ENCODE measurements at regions not wholly inside any gene's neighbourhood (a gene's known extent, or its start where the extent isn't known, plus 50 kb on each side); places are given as distances from the start of the nearest gene placed in this dataset.
"Not testable (repeated sequence)": the region's sequence is repeated elsewhere in the genome, so short reads cannot be mapped to it uniquely, and the experiment has no call there.

DNA sequence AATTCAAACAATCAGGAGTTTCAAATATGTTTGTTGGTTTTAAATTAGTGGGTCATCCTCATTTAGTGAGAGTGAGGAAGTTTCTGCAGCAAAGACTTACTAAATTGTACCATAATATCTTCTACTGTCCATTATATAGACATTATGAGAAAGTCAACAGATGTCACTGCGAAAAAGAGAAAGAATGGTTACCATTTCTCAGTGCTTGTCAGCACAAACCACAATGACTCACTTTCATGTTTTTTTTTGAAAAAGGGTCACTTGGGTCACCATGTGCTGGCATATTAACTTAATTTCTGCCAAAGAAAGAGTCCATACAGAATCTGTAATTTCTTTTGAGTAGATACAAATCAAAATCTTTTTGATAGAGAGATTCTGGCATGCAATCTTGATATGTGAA lies 924.6 kb upstream of the FAT3 start:
- Histone ChIP-seq H3K27me3 (no peaks in the 10 kb centered on the region), H3K4me3 (no peak overlapping the region), H3K9ac (ENCODE audit: low read depth in 2 of 2, low read length in 2 of 2) (no peak overlapping the region), H3K36me3 (no peaks in the 10 kb centered on the region), H3K4me1 (no peaks in the 10 kb centered on the region), H3K27ac (no peak overlapping the region), H3K9me3 (no peaks in the 10 kb centered on the region)
- intact Hi-C loops (cut with DNase I) = no loop called here
- no peak for DNase-seq
- TF ChIP-seq, protein P1, sequence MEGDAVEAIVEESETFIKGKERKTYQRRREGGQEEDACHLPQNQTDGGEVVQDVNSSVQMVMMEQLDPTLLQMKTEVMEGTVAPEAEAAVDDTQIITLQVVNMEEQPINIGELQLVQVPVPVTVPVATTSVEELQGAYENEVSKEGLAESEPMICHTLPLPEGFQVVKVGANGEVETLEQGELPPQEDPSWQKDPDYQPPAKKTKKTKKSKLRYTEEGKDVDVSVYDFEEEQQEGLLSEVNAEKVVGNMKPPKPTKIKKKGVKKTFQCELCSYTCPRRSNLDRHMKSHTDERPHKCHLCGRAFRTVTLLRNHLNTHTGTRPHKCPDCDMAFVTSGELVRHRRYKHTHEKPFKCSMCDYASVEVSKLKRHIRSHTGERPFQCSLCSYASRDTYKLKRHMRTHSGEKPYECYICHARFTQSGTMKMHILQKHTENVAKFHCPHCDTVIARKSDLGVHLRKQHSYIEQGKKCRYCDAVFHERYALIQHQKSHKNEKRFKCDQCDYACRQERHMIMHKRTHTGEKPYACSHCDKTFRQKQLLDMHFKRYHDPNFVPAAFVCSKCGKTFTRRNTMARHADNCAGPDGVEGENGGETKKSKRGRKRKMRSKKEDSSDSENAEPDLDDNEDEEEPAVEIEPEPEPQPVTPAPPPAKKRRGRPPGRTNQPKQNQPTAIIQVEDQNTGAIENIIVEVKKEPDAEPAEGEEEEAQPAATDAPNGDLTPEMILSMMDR (IDR thresholded peaks at IDR 0.05) = no peak

DNA sequence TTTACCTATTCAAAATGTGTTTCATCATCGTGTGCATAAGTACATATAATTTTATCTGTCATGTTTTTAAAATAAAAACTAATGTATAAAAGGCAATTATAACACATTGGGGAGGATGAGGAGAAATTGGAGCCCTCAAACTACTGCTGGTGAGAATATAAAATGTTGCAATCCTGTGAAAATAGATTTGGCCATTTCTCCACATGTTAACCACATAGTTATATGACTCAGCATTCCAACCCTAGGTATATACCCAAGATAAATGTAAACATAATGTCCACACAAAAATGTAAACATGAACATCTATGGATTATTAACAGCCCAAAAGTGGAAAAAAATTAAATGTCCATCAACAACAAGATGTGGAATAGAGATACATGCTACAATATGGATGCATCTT lies 928.0 kb upstream of the FAT3 start:
- no peak overlapping the region for H3K27ac ChIP-seq
- H3K9me3 ChIP-seq = no peaks in the 10 kb centered on the region
- TF ChIP-seq, protein P1 (IDR thresholded peaks at IDR 0.05) = no peak
- no peaks in the 10 kb centered on the region for H3K36me3 ChIP-seq
- no peaks in the 10 kb centered on the region for H3K27me3 ChIP-seq
- no peak overlapping the region for H3K4me3 ChIP-seq
- intact Hi-C loops (cut with DNase I) = no loop called here
- DNase-seq = no peak
- H3K9ac ChIP-seq (ENCODE audit: low read depth in 2 of 2, low read length in 2 of 2) = no peak overlapping the region
- H3K4me1 ChIP-seq = no peaks in the 10 kb centered on the region

DNA sequence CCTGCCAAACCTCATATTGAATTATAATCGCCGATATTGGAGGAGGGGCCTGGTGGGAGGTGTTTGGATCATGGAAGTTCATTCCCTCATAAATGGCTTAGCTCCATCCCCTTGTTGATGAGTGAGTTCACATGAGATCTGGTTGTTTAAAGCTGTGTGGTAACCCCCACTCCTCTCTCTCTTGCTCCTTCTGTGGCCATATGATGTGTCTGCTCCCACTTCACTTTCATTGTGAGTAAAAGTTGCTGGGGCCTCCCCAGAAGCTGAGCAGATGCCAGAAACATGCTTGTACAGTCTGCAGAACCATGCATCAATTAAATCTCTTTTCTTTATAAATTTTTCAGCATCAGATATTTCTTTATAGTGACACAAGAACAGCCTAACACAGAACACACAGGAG lies 929.0 kb upstream of the FAT3 start:
- H3K9ac ChIP-seq (ENCODE audit: low read depth in 2 of 2, low read length in 2 of 2) = no peak overlapping the region
- no peaks in the 10 kb centered on the region for H3K4me1 ChIP-seq
- no peaks in the 10 kb centered on the region for H3K36me3 ChIP-seq
- H3K27ac ChIP-seq = no peak overlapping the region
- H3K9me3 ChIP-seq = no peaks in the 10 kb centered on the region
- DNase-seq = no peak
- TF ChIP-seq, protein P1 (IDR thresholded peaks at IDR 0.05) = no peak
- intact Hi-C loops (cut with DNase I) = no loop called here
- H3K27me3 ChIP-seq = no peaks in the 10 kb centered on the region
- no peak overlapping the region for H3K4me3 ChIP-seq

DNA sequence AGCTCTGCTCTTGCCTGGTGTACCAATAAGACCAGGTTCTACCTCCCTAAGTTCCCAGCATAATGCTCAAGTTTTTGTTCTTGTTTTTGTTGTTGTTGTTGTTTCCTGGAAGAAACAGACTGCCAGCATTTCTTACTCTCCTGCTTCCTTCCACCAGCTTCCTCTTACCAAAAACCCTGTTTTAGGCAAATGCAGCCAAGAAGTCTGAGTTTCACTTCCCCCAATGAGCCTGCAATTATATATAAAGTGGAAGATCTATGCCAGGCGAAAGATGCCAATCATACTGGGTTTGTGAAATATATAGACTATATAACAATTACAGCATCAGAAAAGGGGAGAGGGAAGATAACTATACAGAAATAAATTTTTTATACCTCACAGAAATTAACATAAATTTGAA lies 931.5 kb upstream of the FAT3 start:
- intact Hi-C loops (cut with DNase I) = no loop called here
- Histone ChIP-seq H3K4me1 (no peaks in the 10 kb centered on the region), H3K9ac (ENCODE audit: low read depth in 2 of 2, low read length in 2 of 2) (no peak overlapping the region), H3K4me3 (no peak overlapping the region), H3K27ac (no peak overlapping the region), H3K27me3 (no peaks in the 10 kb centered on the region), H3K9me3 (no peaks in the 10 kb centered on the region), H3K36me3 (no peaks in the 10 kb centered on the region)
- no peak for DNase-seq
- TF ChIP-seq, protein P1 (IDR thresholded peaks at IDR 0.05) = no peak

DNA sequence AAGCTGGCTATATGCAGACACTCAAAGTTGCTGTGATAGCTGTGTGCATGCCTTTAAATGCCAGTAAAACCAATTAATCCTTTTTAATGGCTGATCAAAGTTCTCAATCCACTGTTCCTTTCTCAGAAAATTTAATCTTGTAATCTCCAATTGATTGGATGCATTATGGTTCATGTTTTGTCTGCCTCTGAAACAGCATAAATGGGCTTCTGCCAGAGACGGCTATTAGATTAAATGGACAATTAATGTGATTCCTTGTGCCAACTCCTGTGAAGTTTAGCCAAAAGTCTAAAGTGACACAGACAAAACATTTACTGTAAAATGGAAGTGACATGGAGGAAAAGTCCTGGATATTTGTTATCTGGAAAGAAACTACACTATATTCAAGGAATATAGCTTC lies 952.5 kb upstream of the FAT3 start:
- no peaks in the 10 kb centered on the region for H3K36me3 ChIP-seq
- no peak overlapping the region for H3K9ac ChIP-seq (ENCODE audit: low read depth in 2 of 2, low read length in 2 of 2)
- H3K4me3 ChIP-seq = no peak overlapping the region
- no peak overlapping the region for H3K27ac ChIP-seq
- H3K9me3 ChIP-seq = no peaks in the 10 kb centered on the region
- no peaks in the 10 kb centered on the region for H3K27me3 ChIP-seq
- DNase-seq = no peak
- intact Hi-C loops (cut with DNase I) = no loop called here
- TF ChIP-seq, protein P1 (IDR thresholded peaks at IDR 0.05) = no peak
- no peaks in the 10 kb centered on the region for H3K4me1 ChIP-seq

DNA sequence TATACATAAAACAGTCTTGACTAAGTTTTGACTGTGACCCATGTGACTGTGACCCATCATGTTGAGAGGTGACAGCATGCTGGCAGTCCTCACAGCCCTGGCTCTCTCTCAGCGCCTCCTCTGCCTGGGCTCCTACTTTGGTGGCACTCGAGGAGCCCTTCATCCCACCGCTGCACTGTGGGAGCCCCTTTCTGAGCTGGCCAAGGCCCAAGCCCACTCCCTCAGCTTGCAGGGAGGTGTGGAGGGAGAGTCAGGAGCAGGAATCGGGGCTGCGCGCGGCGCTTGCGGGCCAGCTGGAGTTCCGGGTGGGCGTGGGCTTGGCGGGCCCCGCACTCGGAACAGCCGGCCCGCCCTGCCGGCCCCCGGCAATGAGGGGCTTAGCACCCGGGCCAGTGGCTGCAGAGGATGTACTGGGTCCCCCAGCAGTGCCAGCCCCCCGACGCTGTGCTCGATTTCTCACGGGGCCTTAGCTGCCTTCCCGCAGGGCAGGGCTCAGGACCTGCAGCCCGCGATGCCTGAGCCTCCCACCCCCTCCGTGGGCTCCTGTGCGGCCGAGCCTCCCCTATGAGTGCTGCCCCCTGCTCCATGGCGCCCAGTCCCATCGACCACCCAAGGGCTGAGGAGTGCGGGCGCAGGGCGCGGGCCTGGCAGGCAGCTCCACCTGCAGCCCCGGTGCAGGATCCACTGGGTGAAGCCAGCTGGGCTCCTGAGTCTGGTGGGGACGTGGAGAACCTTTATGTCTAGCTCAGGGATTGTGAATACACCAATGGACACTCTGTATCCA lies 955.9 kb upstream of the FAT3 start:
- H3K9ac ChIP-seq (ENCODE audit: low read depth in 2 of 2, low read length in 2 of 2); H3K9me3 ChIP-seq; H3K27ac ChIP-seq; intact Hi-C loops (cut with DNase I); DNase-seq; H3K4me1 ChIP-seq; H3K27me3 ChIP-seq; H3K4me3 ChIP-seq; H3K36me3 ChIP-seq: not testable (repeated sequence)
